Neural progenitor cell (in vitro differentiated cells): ENCODE measurements at regions not wholly inside any gene's neighbourhood (a gene's known extent, or its start where the extent isn't known, plus 50 kb on each side); places are given as distances from the start of the nearest gene placed in this dataset.

Source experiments
- DNase-seq: peaks from one replicate; pipeline ENCODE4 v3.0.0-alpha.2; 2016; ENCODE audit warnings: low spot score
- H2AFZ ChIP-seq: fragments of 200-600 bp; sonication (generic); replicated peaks from 2 replicates; pipeline ENCODE4 v1.6.1; 2016; ENCODE audit warnings: antibody characterized with exemption
- H3F3A ChIP-seq: fragments of 200-600 bp; sonication (generic); 2 replicates; pipeline ENCODE4 v1.6.1; 2016; ENCODE audit warnings: antibody characterized with exemption, low read depth
- H3K27ac ChIP-seq: fragments of 200-600 bp; sonication (generic); 2 replicates; pipeline ENCODE4 v1.5.1; 2016; ENCODE audit warnings: mild to moderate bottlenecking
- H3K27me3 ChIP-seq: fragments of 200-600 bp; sonication (generic); 2 replicates; pipeline ENCODE4 v1.6.1; 2016; ENCODE audit warnings: mild to moderate bottlenecking, moderate library complexity
- H3K36me3 ChIP-seq: fragments of 200-600 bp; sonication (generic); 2 replicates; pipeline ENCODE4 v1.5.1; 2016
- H3K4me1 ChIP-seq: fragments of 200-600 bp; sonication (generic); 2 replicates; pipeline ENCODE4 v1.6.1; 2016; ENCODE audit warnings: mixed run types
- H3K4me2 ChIP-seq: fragments of 200-600 bp; sonication (generic); 2 replicates; pipeline ENCODE4 v1.6.1; 2016
- H3K4me3 ChIP-seq: fragments of 200-600 bp; sonication (generic); 2 replicates; pipeline ENCODE4 v1.5.1; 2016
- H3K79me2 ChIP-seq: fragments of 200-600 bp; sonication (generic); 2 replicates; pipeline ENCODE4 v1.6.1; 2016; ENCODE audit warnings: low read depth
- H3K9ac ChIP-seq: fragments of 200-600 bp; sonication (generic); 2 replicates; pipeline ENCODE4 v1.6.1; 2016
- H3K9me3 ChIP-seq: fragments of 200-600 bp; sonication (generic); 2 replicates; pipeline ENCODE4 v1.5.1; 2016; ENCODE audit warnings: low read depth
- H4K20me1 ChIP-seq: fragments of 200-600 bp; sonication (generic); 2 replicates; pipeline ENCODE4 v1.6.1; 2016; ENCODE audit warnings: low read depth
- H3K27ac Mint-ChIP-seq: 3 replicates; pipeline ENCODE4 v1.8.0; 2021; ENCODE audit warnings: mixed read lengths
- H3K27me3 Mint-ChIP-seq: 2 replicates; pipeline ENCODE4 v1.8.0; 2022; ENCODE audit warnings: low read depth, mild to moderate bottlenecking, inconsistent platforms, moderate library complexity, mixed read lengths; ENCODE audit not compliant: insufficient read depth
- H3K36me3 Mint-ChIP-seq: 3 replicates; pipeline ENCODE4 v1.8.0; 2021; ENCODE audit warnings: mixed read lengths
- H3K4me1 Mint-ChIP-seq: 3 replicates; pipeline ENCODE4 v1.8.0; 2021; ENCODE audit warnings: mixed read lengths
- H3K4me3 Mint-ChIP-seq: 3 replicates; pipeline ENCODE4 v1.8.0; 2021; ENCODE audit warnings: mild to moderate bottlenecking, moderate library complexity, mixed read lengths
- H3K9me3 Mint-ChIP-seq: 3 replicates; pipeline ENCODE4 v1.8.0; 2020; ENCODE audit warnings: mixed read lengths
- EZH2 ChIP-seq: fragments of 200-600 bp; sonication (generic); IDR thresholded peaks from 2 replicates; pipeline ENCODE4 v1.6.1; 2017; ENCODE audit warnings: antibody characterized with exemption, mild to moderate bottlenecking, moderate library complexity
- EZH2phosphoT487 ChIP-seq: fragments of 200-600 bp; sonication (generic); IDR thresholded peaks from 2 replicates; pipeline ENCODE4 v1.6.1; 2017; ENCODE audit warnings: antibody characterized with exemption
- TF ChIP-seq, protein P1 (sequence below): fragments of 200-600 bp; sonication (generic); IDR thresholded peaks from 2 replicates; pipeline ENCODE4 v1.5.1; 2017; ENCODE audit warnings: antibody characterized with exemption, mild to moderate bottlenecking

GRCh38 chr15:62476163-62476562 is 311.1 kb upstream of the C2CD4B start:
- no peaks in the 10 kb centered on the region for H3K79me2 ChIP-seq
- H3K27ac ChIP-seq: no peak overlapping the region
- no peaks in the 10 kb centered on the region for H3K27me3 ChIP-seq
- H3K36me3 Mint-ChIP-seq: no peaks in the 10 kb centered on the region
- TF ChIP-seq EZH2: no peak
- no peaks in the 10 kb centered on the region for H4K20me1 ChIP-seq
- peaks cover 2% of the 10 kb centered on the region for H3K27me3 Mint-ChIP-seq
- no peaks in the 10 kb centered on the region for H3K36me3 ChIP-seq
- no peak for DNase-seq
- H3F3A ChIP-seq: peaks cover 8% of the 10 kb centered on the region
- no peak overlapping the region for H3K9ac ChIP-seq
- no peak overlapping the region for H2AFZ ChIP-seq
- H3K4me1 ChIP-seq: peaks cover 15% of the 10 kb centered on the region
- H3K9me3 ChIP-seq: no peaks in the 10 kb centered on the region
- no peak overlapping the region for H3K4me3 ChIP-seq
- H3K4me2 ChIP-seq: no peak overlapping the region
- no peak overlapping the region for H3K27ac Mint-ChIP-seq
- H3K4me1 Mint-ChIP-seq: peaks cover 21% of the 10 kb centered on the region
- no peak overlapping the region for H3K4me3 Mint-ChIP-seq
- H3K9me3 Mint-ChIP-seq: no peaks in the 10 kb centered on the region

GRCh38 chr15:62477929-62478328 is 312.8 kb upstream of the C2CD4B start:
- H3K27me3 Mint-ChIP-seq: peaks cover 2% of the 10 kb centered on the region
- Histone ChIP-seq H3K9me3 (no peaks in the 10 kb centered on the region), H3K9ac (no peak overlapping the region), H3K79me2 (no peaks in the 10 kb centered on the region), H3K27ac (no peak overlapping the region), H4K20me1 (peaks cover under 1% of the 10 kb centered on the region), H3K4me3 (no peak overlapping the region), H3K4me2 (no peak overlapping the region), H3F3A (peaks cover 12% of the 10 kb centered on the region), H3K27me3 (no peaks in the 10 kb centered on the region), H3K4me1 (peaks cover 15% of the 10 kb centered on the region), H3K36me3 (no peaks in the 10 kb centered on the region), H2AFZ (no peak overlapping the region)
- H3K27ac Mint-ChIP-seq: no peak overlapping the region
- H3K4me1 Mint-ChIP-seq: peaks cover 18% of the 10 kb centered on the region
- no peaks in the 10 kb centered on the region for H3K36me3 Mint-ChIP-seq
- H3K4me3 Mint-ChIP-seq: no peak overlapping the region
- no peak for DNase-seq
- TF ChIP-seq, protein P1, sequence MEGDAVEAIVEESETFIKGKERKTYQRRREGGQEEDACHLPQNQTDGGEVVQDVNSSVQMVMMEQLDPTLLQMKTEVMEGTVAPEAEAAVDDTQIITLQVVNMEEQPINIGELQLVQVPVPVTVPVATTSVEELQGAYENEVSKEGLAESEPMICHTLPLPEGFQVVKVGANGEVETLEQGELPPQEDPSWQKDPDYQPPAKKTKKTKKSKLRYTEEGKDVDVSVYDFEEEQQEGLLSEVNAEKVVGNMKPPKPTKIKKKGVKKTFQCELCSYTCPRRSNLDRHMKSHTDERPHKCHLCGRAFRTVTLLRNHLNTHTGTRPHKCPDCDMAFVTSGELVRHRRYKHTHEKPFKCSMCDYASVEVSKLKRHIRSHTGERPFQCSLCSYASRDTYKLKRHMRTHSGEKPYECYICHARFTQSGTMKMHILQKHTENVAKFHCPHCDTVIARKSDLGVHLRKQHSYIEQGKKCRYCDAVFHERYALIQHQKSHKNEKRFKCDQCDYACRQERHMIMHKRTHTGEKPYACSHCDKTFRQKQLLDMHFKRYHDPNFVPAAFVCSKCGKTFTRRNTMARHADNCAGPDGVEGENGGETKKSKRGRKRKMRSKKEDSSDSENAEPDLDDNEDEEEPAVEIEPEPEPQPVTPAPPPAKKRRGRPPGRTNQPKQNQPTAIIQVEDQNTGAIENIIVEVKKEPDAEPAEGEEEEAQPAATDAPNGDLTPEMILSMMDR: no peak
- TF ChIP-seq EZH2phosphoT487: no peak
- no peak for TF ChIP-seq EZH2
- H3K9me3 Mint-ChIP-seq: no peaks in the 10 kb centered on the region

DNA sequence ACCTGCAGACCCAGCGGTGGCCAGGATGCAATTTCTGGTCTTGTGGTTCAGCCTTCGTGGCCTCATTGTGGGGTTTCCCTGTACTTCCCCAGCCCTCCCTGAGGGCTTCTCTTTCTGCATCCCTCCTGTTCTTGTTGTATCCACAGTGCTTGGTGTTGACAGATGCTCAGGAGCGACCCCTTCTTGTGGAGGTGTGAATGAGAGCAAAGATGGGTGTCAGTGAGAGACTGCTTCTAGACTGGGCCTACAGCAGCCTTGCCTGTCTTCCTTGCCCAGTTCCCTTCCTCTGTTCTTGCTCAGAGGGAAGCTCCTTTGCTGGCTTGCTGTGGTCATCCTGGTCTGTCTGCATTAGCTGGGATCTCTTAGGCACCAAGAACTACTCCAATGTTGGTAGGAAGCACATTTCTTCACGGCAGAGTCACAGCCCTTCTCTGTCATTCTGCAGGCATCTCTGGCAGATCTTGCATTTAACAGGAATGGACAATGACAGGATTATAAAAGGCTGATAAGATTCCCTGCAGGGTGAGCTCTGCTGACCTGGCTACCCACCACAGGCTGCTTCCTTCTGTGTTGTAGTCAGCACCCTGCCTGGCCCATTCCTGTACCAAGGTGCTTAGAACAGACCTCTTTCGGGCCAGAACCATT is 317.8 kb upstream of the C2CD4B start:
- H3K36me3 ChIP-seq: no peaks in the 10 kb centered on the region
- peaks cover 4% of the 10 kb centered on the region for H3K27me3 Mint-ChIP-seq
- H3K4me3 ChIP-seq: no peak overlapping the region

DNA sequence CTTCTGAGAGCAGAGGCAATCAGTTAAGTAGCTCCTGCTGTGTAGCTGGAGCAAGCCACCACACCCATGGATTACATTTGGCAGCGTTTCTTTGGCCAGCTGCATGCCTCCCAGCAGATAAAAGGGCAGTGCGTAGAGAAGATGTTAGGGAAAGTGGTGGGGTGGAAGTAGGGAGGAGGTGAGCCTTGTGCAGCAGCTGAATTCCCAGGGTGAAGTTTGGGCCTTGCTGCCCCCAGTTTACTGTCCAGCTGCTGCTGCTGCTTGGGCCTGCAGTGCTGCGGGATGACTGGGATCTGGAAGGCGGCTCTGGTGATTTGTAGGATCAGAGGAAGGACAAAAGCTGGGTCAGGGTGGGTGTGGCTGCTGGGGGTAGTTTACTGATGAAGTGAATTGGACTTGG is 318.7 kb upstream of the C2CD4B start:
- no peaks in the 10 kb centered on the region for H3K79me2 ChIP-seq
- no peak overlapping the region for H3K4me3 Mint-ChIP-seq
- H3K9ac ChIP-seq: no peak overlapping the region
- peaks cover 6% of the 10 kb centered on the region for H3K9me3 Mint-ChIP-seq
- peak overlapping the region; percentile 1 for H3K4me2 ChIP-seq
- no peak for DNase-seq
- no peaks in the 10 kb centered on the region for H3K27me3 ChIP-seq
- no peak overlapping the region for H3K27ac ChIP-seq
- no peak overlapping the region for H3K4me3 ChIP-seq
- peaks cover 42% of the 10 kb centered on the region for H3K4me1 Mint-ChIP-seq
- H3K4me1 ChIP-seq: peaks cover 22% of the 10 kb centered on the region
- H2AFZ ChIP-seq: no peak overlapping the region
- H3F3A ChIP-seq: peaks cover 18% of the 10 kb centered on the region
- peaks cover 4% of the 10 kb centered on the region for H3K27me3 Mint-ChIP-seq
- H3K36me3 ChIP-seq: no peaks in the 10 kb centered on the region
- peaks cover 13% of the 10 kb centered on the region for H4K20me1 ChIP-seq
- H3K27ac Mint-ChIP-seq: peak overlapping the region; percentile 58
- H3K9me3 ChIP-seq: no peaks in the 10 kb centered on the region
- TF ChIP-seq EZH2 (no peak), EZH2phosphoT487 (no peak)
- TF ChIP-seq, protein P1: no peak
- H3K36me3 Mint-ChIP-seq: peaks cover 6% of the 10 kb centered on the region

More for the DNA sequence above, 317.8 kb upstream of the C2CD4B start:
- Mint-ChIP-seq H3K27ac (no peak overlapping the region), H3K36me3 (peaks cover 5% of the 10 kb centered on the region), H3K9me3 (peaks cover 3% of the 10 kb centered on the region), H3K4me3 (no peak overlapping the region), H3K4me1 (peaks cover 46% of the 10 kb centered on the region)
- DNase-seq: peak; percentile 72
- Histone ChIP-seq H3K4me1 (peaks cover 22% of the 10 kb centered on the region), H2AFZ (no peak overlapping the region), H3K4me2 (peak overlapping the region; percentile 1), H3F3A (peaks cover 18% of the 10 kb centered on the region), H3K9me3 (no peaks in the 10 kb centered on the region), H3K27ac (no peak overlapping the region), H3K79me2 (no peaks in the 10 kb centered on the region), H4K20me1 (peaks cover 13% of the 10 kb centered on the region), H3K9ac (no peak overlapping the region), H3K27me3 (no peaks in the 10 kb centered on the region)
- no peak for TF ChIP-seq EZH2phosphoT487
- TF ChIP-seq, protein P1: peak; percentile 61
- TF ChIP-seq EZH2: no peak
